ENCODE measurements at regions not wholly inside any gene's neighbourhood (a gene's known extent, or its start where the extent isn't known, plus 50 kb on each side); places are given as distances from the start of the nearest gene placed in this dataset.

DNA sequence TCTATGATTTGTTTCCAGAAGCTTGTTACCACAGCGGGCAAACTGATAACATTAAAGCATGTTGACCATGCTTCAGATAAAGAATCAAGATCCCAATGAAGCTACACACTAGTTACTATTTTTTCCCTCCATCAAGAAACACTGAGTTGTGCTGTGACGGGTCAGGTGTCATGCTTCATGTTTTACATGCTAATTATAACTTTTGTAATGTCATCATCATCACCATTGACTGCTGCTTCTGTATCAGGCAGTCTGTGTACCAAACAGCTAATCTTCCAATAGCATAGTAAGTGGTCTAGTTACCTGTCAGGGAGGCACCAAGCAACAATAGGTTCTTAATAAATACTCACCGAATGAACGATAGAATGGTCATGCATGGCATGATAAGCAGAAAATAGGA, 388.1 kb downstream of the THBS2 start:
- Mint-ChIP-seq H3K27ac (ENCODE audit: unreplicated experiment) (no peak overlapping the region), H3K4me3 (no peak overlapping the region), H3K9me3 (no peaks in the 10 kb centered on the region), H3K36me3 (ENCODE audit: low read depth) (no peaks in the 10 kb centered on the region), H3K27me3 (ENCODE audit: low read depth) (no peaks in the 10 kb centered on the region), H3K4me1 (peaks cover 4% of the 10 kb centered on the region)
- TF ChIP-seq, protein P1, sequence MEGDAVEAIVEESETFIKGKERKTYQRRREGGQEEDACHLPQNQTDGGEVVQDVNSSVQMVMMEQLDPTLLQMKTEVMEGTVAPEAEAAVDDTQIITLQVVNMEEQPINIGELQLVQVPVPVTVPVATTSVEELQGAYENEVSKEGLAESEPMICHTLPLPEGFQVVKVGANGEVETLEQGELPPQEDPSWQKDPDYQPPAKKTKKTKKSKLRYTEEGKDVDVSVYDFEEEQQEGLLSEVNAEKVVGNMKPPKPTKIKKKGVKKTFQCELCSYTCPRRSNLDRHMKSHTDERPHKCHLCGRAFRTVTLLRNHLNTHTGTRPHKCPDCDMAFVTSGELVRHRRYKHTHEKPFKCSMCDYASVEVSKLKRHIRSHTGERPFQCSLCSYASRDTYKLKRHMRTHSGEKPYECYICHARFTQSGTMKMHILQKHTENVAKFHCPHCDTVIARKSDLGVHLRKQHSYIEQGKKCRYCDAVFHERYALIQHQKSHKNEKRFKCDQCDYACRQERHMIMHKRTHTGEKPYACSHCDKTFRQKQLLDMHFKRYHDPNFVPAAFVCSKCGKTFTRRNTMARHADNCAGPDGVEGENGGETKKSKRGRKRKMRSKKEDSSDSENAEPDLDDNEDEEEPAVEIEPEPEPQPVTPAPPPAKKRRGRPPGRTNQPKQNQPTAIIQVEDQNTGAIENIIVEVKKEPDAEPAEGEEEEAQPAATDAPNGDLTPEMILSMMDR (conservative IDR thresholded peaks at IDR 0.05), result no peak
- DNase-seq (ENCODE audit: low read depth, low spot score), result no peak

DNA sequence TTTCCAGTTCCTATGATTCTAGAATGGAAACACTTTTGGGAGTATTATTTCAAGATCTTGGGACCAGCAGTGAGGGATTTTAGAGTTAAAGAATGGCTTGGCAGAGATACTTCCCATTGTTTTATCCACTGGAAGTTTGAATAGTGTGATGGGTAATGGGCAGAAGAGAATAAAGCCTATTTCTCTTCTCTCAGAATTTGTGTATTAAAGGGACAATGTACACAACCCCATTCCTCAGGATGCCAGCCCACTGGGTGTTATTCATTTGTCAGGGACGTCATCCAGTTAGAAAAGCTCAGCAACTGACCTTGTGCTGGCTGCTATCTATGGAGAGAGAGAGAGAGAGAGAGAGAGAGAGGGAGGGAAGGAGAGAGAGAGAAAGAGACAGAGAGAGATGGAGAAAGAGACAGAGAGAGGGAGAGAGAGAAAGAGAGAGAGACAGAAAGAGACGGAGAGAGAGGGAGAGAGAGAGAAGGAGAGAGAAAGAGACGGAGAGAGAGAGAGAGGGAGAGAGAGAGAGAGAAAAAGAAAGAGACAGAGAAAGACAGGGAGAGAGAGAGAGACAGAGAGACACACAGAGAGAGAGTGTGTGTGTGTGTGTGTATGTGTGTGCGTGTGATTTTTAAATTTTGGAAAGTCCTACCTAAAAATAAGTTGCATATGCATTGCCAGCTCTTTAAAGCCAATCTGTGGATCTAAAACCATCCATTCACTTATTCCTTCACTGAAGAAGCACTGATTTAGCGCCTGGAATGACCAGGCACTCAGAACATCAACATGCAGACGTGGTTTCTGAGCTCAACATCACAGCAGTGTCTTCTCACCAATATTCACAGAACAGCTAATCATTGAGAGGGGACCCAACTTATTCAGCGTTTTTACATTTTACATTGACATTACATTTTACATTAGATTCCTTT, 388.8 kb downstream of the THBS2 start:
- TF ChIP-seq, protein P1 (conservative IDR thresholded peaks at IDR 0.05), result no peak
- H3K4me1 Mint-ChIP-seq, result peaks cover 4% of the 10 kb centered on the region

DNA sequence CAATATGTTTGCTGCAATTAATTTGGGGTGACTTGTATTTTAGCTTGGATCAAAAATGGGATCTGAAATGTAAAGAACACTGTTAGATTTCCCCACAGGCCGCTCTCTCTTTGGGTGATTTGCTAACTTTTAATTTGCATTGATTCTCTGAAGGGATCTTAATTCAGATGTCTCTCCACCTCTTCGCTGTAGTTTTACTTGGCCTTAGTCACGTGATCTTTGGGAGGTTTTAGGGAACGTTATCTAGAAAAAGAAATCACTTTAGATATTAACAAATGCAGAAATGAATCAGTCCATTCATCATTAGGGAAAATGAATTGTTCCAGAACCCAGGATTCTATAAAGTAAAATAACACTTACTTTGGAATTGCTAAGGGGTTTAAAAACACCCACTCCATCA, 390.2 kb downstream of the THBS2 start:
- Mint-ChIP-seq H3K9me3 (no peaks in the 10 kb centered on the region), H3K4me3 (no peak overlapping the region), H3K27me3 (ENCODE audit: low read depth) (no peaks in the 10 kb centered on the region), H3K27ac (ENCODE audit: unreplicated experiment) (no peak overlapping the region), H3K4me1 (peaks cover 8% of the 10 kb centered on the region), H3K36me3 (ENCODE audit: low read depth) (no peaks in the 10 kb centered on the region)
- no peak for DNase-seq (ENCODE audit: low read depth, low spot score)
- TF ChIP-seq, protein P1 (conservative IDR thresholded peaks at IDR 0.05), result no peak

More for the DNA sequence above, 388.8 kb downstream of the THBS2 start:
- no peaks in the 10 kb centered on the region for H3K36me3 Mint-ChIP-seq (ENCODE audit: low read depth)
- DNase-seq (ENCODE audit: low read depth, low spot score), result no peak
- H3K4me3 Mint-ChIP-seq, result no peak overlapping the region
- no peak overlapping the region for H3K27ac Mint-ChIP-seq (ENCODE audit: unreplicated experiment)
- H3K9me3 Mint-ChIP-seq, result no peaks in the 10 kb centered on the region
- no peaks in the 10 kb centered on the region for H3K27me3 Mint-ChIP-seq (ENCODE audit: low read depth)

DNA sequence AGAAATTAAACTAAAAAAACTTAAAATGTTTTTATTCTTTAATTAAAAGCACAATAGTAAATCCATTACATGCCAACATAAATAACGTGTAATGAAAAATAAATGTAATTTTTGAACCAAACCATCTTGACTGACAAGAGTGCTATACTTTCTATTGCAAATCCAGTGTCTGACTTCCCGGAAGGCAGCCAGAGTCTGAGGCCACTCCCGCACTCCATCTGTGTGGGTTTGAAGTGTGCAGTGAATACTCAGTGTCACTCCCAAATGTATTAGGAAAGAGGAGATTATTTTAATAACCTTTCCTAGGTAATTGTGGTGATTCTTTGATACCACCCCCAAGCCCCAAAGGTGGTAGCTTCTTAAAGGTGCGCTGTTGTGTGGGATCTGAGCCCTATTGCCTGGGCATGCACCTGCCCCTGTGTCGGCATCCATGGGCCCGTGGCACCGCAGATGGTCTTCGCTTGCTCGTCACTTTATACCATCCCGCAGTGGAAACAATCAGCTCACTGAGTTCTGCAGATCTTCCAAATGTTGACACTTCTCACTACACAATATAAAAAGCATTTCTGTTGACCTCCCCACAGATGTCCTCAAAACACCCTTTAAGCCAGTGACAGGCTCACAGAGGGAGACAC, 391.2 kb downstream of the THBS2 start:
- H3K27me3 Mint-ChIP-seq (ENCODE audit: low read depth), result no peaks in the 10 kb centered on the region
- no peak overlapping the region for H3K4me3 Mint-ChIP-seq
- no peak for DNase-seq (ENCODE audit: low read depth, low spot score)
- no peaks in the 10 kb centered on the region for H3K9me3 Mint-ChIP-seq
- H3K36me3 Mint-ChIP-seq (ENCODE audit: low read depth), result no peaks in the 10 kb centered on the region
- no peak overlapping the region for H3K27ac Mint-ChIP-seq (ENCODE audit: unreplicated experiment)
- H3K4me1 Mint-ChIP-seq, result peaks cover 8% of the 10 kb centered on the region
- TF ChIP-seq, protein P1 (conservative IDR thresholded peaks at IDR 0.05), result no peak

DNA sequence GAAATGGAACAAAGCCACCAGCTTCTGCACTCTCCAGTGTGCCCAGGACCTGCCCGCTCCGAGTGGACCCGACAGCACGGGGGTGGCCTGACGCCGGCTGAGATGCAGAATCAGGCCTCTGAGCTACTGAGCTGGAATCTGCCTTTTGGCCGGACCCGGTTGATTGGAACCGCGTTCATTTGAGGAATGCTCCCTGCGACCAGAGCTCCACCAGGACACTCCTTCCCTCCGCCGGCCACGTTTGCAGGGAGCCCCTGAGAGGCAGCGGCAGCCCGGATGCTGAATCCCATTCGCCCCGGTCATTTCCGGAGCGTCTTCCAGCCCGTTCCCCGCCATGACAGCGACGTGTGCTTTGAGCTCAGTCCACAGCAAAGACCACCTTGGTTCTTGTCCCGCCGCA, 392.7 kb downstream of the THBS2 start:
- Mint-ChIP-seq H3K27me3 (ENCODE audit: low read depth) (no peaks in the 10 kb centered on the region), H3K4me1 (peaks cover 8% of the 10 kb centered on the region), H3K4me3 (no peak overlapping the region), H3K36me3 (ENCODE audit: low read depth) (no peaks in the 10 kb centered on the region), H3K9me3 (no peaks in the 10 kb centered on the region), H3K27ac (ENCODE audit: unreplicated experiment) (no peak overlapping the region)
- TF ChIP-seq, protein P1 (conservative IDR thresholded peaks at IDR 0.05), result no peak
- DNase-seq (ENCODE audit: low read depth, low spot score), result no peak

Measured in neural crest cell (in vitro differentiated cells).